ENCODE measurements at regions not wholly inside any gene's neighbourhood (a gene's known extent, or its start where the extent isn't known, plus 50 kb on each side); places are given as distances from the start of the nearest gene placed in this dataset.

GRCh38 chr2:134019871-134020270 lies 234.0 kb upstream of the MGAT5 start (continued):
- TF ChIP-seq, protein P1, sequence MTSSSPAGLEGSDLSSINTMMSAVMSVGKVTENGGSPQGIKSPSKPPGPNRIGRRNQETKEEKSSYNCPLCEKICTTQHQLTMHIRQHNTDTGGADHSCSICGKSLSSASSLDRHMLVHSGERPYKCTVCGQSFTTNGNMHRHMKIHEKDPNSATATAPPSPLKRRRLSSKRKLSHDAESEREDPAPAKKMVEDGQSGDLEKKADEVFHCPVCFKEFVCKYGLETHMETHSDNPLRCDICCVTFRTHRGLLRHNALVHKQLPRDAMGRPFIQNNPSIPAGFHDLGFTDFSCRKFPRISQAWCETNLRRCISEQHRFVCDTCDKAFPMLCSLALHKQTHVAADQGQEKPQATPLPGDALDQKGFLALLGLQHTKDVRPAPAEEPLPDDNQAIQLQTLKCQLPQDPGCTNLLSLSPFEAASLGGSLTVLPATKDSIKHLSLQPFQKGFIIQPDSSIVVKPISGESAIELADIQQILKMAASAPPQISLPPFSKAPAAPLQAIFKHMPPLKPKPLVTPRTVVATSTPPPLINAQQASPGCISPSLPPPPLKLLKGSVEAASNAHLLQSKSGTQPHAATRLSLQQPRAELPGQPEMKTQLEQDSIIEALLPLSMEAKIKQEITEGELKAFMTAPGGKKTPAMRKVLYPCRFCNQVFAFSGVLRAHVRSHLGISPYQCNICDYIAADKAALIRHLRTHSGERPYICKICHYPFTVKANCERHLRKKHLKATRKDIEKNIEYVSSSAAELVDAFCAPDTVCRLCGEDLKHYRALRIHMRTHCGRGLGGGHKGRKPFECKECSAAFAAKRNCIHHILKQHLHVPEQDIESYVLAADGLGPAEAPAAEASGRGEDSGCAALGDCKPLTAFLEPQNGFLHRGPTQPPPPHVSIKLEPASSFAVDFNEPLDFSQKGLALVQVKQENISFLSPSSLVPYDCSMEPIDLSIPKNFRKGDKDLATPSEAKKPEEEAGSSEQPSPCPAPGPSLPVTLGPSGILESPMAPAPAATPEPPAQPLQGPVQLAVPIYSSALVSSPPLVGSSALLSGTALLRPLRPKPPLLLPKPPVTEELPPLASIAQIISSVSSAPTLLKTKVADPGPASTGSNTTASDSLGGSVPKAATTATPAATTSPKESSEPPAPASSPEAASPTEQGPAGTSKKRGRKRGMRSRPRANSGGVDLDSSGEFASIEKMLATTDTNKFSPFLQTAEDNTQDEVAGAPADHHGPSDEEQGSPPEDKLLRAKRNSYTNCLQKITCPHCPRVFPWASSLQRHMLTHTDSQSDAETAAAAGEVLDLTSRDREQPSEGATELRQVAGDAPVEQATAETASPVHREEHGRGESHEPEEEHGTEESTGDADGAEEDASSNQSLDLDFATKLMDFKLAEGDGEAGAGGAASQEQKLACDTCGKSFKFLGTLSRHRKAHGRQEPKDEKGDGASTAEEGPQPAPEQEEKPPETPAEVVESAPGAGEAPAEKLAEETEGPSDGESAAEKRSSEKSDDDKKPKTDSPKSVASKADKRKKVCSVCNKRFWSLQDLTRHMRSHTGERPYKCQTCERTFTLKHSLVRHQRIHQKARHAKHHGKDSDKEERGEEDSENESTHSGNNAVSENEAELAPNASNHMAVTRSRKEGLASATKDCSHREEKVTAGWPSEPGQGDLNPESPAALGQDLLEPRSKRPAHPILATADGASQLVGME (CRISPR knock-in tag; IDR thresholded peaks at IDR 0.05) = no peak
- TF ChIP-seq KLF10 (CRISPR knock-in tag; IDR thresholded peaks at IDR 0.05) (no peak), MAFK (IDR thresholded peaks at IDR 0.05; ENCODE audit: low read length) (no peak), CREBBP (IDR thresholded peaks at IDR 0.05; ENCODE audit: low read depth, low read length) (no peak), ZNF347 (CRISPR knock-in tag; IDR thresholded peaks at IDR 0.05; ENCODE audit: low read depth) (no peak), E2F4 (CRISPR knock-in tag; IDR thresholded peaks at IDR 0.05; ENCODE audit: low read depth) (no peak), NELFE (IDR thresholded peaks at IDR 0.05; ENCODE audit: insufficient read depth, insufficient read length) (no peak)
- TF ChIP-seq, protein P2, sequence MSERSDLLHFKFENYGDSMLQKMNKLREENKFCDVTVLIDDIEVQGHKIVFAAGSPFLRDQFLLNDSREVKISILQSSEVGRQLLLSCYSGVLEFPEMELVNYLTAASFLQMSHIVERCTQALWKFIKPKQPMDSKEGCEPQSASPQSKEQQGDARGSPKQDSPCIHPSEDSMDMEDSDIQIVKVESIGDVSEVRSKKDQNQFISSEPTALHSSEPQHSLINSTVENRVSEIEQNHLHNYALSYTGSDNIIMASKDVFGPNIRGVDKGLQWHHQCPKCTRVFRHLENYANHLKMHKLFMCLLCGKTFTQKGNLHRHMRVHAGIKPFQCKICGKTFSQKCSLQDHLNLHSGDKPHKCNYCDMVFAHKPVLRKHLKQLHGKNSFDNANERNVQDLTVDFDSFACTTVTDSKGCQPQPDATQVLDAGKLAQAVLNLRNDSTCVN (CRISPR knock-in tag; IDR thresholded peaks at IDR 0.05) = no peak
